ENCODE measurements at regions not wholly inside any gene's neighbourhood (a gene's known extent, or its start where the extent isn't known, plus 50 kb on each side); places are given as distances from the start of the nearest gene placed in this dataset.

GRCh38 chr5:61949054-61949678, 356.8 kb upstream of the KIF2A start:
- Mint-ChIP-seq H3K4me1 (ENCODE audit: low read depth) (no peaks in the 10 kb centered on the region), H3K36me3 (ENCODE audit: low read depth) (no peaks in the 10 kb centered on the region), H3K9me3 (no peaks in the 10 kb centered on the region), H3K27ac (no peak overlapping the region), H3K27me3 (ENCODE audit: low read depth) (no peaks in the 10 kb centered on the region), H3K4me3 (no peak overlapping the region)
- DNase-seq (ENCODE audit: low spot score) = no peak

- no peaks in the 10 kb centered on the region for H3K9me3 Mint-ChIP-seq
- H3K27ac Mint-ChIP-seq = no peak overlapping the region
- no peaks in the 10 kb centered on the region for H3K36me3 Mint-ChIP-seq (ENCODE audit: low read depth)
- H3K4me3 Mint-ChIP-seq = no peak overlapping the region
- DNase-seq (ENCODE audit: low spot score) = no peak
- H3K27me3 Mint-ChIP-seq (ENCODE audit: low read depth) = no peaks in the 10 kb centered on the region
- no peaks in the 10 kb centered on the region for H3K4me1 Mint-ChIP-seq (ENCODE audit: low read depth)
These were observed 356.1 kb upstream of the KIF2A start for GRCh38 chr5:61949679-61950435.

- H3K27ac Mint-ChIP-seq = no peak overlapping the region
- H3K4me3 Mint-ChIP-seq = no peak overlapping the region
- no peaks in the 10 kb centered on the region for H3K36me3 Mint-ChIP-seq (ENCODE audit: low read depth)
These were observed 354.7 kb upstream of the KIF2A start for GRCh38 chr5:61951295-61951694.

GRCh38 chr5:61953913-61954312, 352.1 kb upstream of the KIF2A start:
- H3K4me3 Mint-ChIP-seq = no peak overlapping the region
- H3K36me3 Mint-ChIP-seq (ENCODE audit: low read depth) = no peaks in the 10 kb centered on the region
- no peak overlapping the region for H3K27ac Mint-ChIP-seq
- DNase-seq (ENCODE audit: low spot score) = no peak
- no peaks in the 10 kb centered on the region for H3K9me3 Mint-ChIP-seq
- no peaks in the 10 kb centered on the region for H3K4me1 Mint-ChIP-seq (ENCODE audit: low read depth)
- no peaks in the 10 kb centered on the region for H3K27me3 Mint-ChIP-seq (ENCODE audit: low read depth)

More at GRCh38 chr5:61951295-61951694, 354.7 kb upstream of the KIF2A start:
- Mint-ChIP-seq H3K27me3 (ENCODE audit: low read depth) (no peaks in the 10 kb centered on the region), H3K4me1 (ENCODE audit: low read depth) (no peaks in the 10 kb centered on the region), H3K9me3 (no peaks in the 10 kb centered on the region)
- DNase-seq (ENCODE audit: low spot score) = no peak

- no peaks in the 10 kb centered on the region for H3K4me1 Mint-ChIP-seq (ENCODE audit: low read depth)
- H3K27me3 Mint-ChIP-seq (ENCODE audit: low read depth) = no peaks in the 10 kb centered on the region
- no peak overlapping the region for H3K27ac Mint-ChIP-seq
- DNase-seq (ENCODE audit: low spot score) = no peak
- H3K4me3 Mint-ChIP-seq = no peak overlapping the region
- H3K9me3 Mint-ChIP-seq = no peaks in the 10 kb centered on the region
- H3K36me3 Mint-ChIP-seq (ENCODE audit: low read depth) = no peaks in the 10 kb centered on the region
These were observed 341.8 kb upstream of the KIF2A start for GRCh38 chr5:61964201-61964600.

GRCh38 chr5:61965069-61965468, 340.9 kb upstream of the KIF2A start:
- Mint-ChIP-seq H3K27ac (no peak overlapping the region), H3K4me3 (no peak overlapping the region), H3K36me3 (ENCODE audit: low read depth) (no peaks in the 10 kb centered on the region), H3K9me3 (no peaks in the 10 kb centered on the region), H3K4me1 (ENCODE audit: low read depth) (no peaks in the 10 kb centered on the region), H3K27me3 (ENCODE audit: low read depth) (no peaks in the 10 kb centered on the region)
- DNase-seq (ENCODE audit: low spot score) = no peak

GRCh38 chr5:61965490-61965889, 340.5 kb upstream of the KIF2A start:
- no peaks in the 10 kb centered on the region for H3K27me3 Mint-ChIP-seq (ENCODE audit: low read depth)
- no peak for DNase-seq (ENCODE audit: low spot score)
- no peaks in the 10 kb centered on the region for H3K9me3 Mint-ChIP-seq
- no peaks in the 10 kb centered on the region for H3K4me1 Mint-ChIP-seq (ENCODE audit: low read depth)
- no peak overlapping the region for H3K27ac Mint-ChIP-seq
- no peak overlapping the region for H3K4me3 Mint-ChIP-seq
- H3K36me3 Mint-ChIP-seq (ENCODE audit: low read depth) = no peaks in the 10 kb centered on the region

- Mint-ChIP-seq H3K27me3 (ENCODE audit: low read depth) (no peaks in the 10 kb centered on the region), H3K27ac (no peak overlapping the region), H3K4me1 (ENCODE audit: low read depth) (no peaks in the 10 kb centered on the region), H3K4me3 (no peak overlapping the region), H3K9me3 (no peaks in the 10 kb centered on the region), H3K36me3 (ENCODE audit: low read depth) (no peaks in the 10 kb centered on the region)
- no peak for DNase-seq (ENCODE audit: low spot score)
These were observed 339.6 kb upstream of the KIF2A start for GRCh38 chr5:61966296-61966955.

- Mint-ChIP-seq H3K4me1 (ENCODE audit: low read depth) (no peaks in the 10 kb centered on the region), H3K27me3 (ENCODE audit: low read depth) (no peaks in the 10 kb centered on the region), H3K27ac (no peak overlapping the region), H3K4me3 (no peak overlapping the region), H3K9me3 (no peaks in the 10 kb centered on the region), H3K36me3 (ENCODE audit: low read depth) (no peaks in the 10 kb centered on the region)
- DNase-seq (ENCODE audit: low spot score) = no peak
These were observed 339.0 kb upstream of the KIF2A start for GRCh38 chr5:61966997-61967396.

GRCh38 chr5:61967681-61968080, 338.3 kb upstream of the KIF2A start:
- no peak for DNase-seq (ENCODE audit: low spot score)
- H3K27ac Mint-ChIP-seq = no peak overlapping the region
- no peaks in the 10 kb centered on the region for H3K36me3 Mint-ChIP-seq (ENCODE audit: low read depth)
- no peaks in the 10 kb centered on the region for H3K9me3 Mint-ChIP-seq
- no peaks in the 10 kb centered on the region for H3K27me3 Mint-ChIP-seq (ENCODE audit: low read depth)
- H3K4me3 Mint-ChIP-seq = no peak overlapping the region
- H3K4me1 Mint-ChIP-seq (ENCODE audit: low read depth) = no peaks in the 10 kb centered on the region

GRCh38 chr5:61969347-61969746, 336.7 kb upstream of the KIF2A start:
- H3K4me1 Mint-ChIP-seq (ENCODE audit: low read depth) = no peaks in the 10 kb centered on the region
- DNase-seq (ENCODE audit: low spot score) = no peak
- no peaks in the 10 kb centered on the region for H3K36me3 Mint-ChIP-seq (ENCODE audit: low read depth)
- no peaks in the 10 kb centered on the region for H3K9me3 Mint-ChIP-seq
- H3K27me3 Mint-ChIP-seq (ENCODE audit: low read depth) = no peaks in the 10 kb centered on the region
- H3K27ac Mint-ChIP-seq = no peak overlapping the region
- no peak overlapping the region for H3K4me3 Mint-ChIP-seq

- Mint-ChIP-seq H3K4me1 (ENCODE audit: low read depth) (no peaks in the 10 kb centered on the region), H3K9me3 (no peaks in the 10 kb centered on the region), H3K36me3 (ENCODE audit: low read depth) (no peaks in the 10 kb centered on the region), H3K27ac (no peak overlapping the region), H3K27me3 (ENCODE audit: low read depth) (no peaks in the 10 kb centered on the region), H3K4me3 (no peak overlapping the region)
- no peak for DNase-seq (ENCODE audit: low spot score)
These were observed 336.3 kb upstream of the KIF2A start for GRCh38 chr5:61969755-61970154.

- Mint-ChIP-seq H3K4me3 (no peak overlapping the region), H3K9me3 (no peaks in the 10 kb centered on the region), H3K27ac (no peak overlapping the region), H3K36me3 (ENCODE audit: low read depth) (no peaks in the 10 kb centered on the region), H3K4me1 (ENCODE audit: low read depth) (no peaks in the 10 kb centered on the region), H3K27me3 (ENCODE audit: low read depth) (no peaks in the 10 kb centered on the region)
- no peak for DNase-seq (ENCODE audit: low spot score)
These were observed 335.8 kb upstream of the KIF2A start for GRCh38 chr5:61970218-61970617.

- DNase-seq (ENCODE audit: low spot score) = peak; percentile 10
- no peaks in the 10 kb centered on the region for H3K27me3 Mint-ChIP-seq (ENCODE audit: low read depth)
- no peaks in the 10 kb centered on the region for H3K36me3 Mint-ChIP-seq (ENCODE audit: low read depth)
- no peak overlapping the region for H3K4me3 Mint-ChIP-seq
- no peak overlapping the region for H3K27ac Mint-ChIP-seq
- H3K4me1 Mint-ChIP-seq (ENCODE audit: low read depth) = no peaks in the 10 kb centered on the region
- no peaks in the 10 kb centered on the region for H3K9me3 Mint-ChIP-seq
These were observed 331.3 kb upstream of the KIF2A start for GRCh38 chr5:61974680-61975079.
